Astrocyte (in vitro differentiated cells and primary cell): ENCODE measurements at regions not wholly inside any gene's neighbourhood (a gene's known extent, or its start where the extent isn't known, plus 50 kb on each side); places are given as distances from the start of the nearest gene placed in this dataset.

Source experiments
- EZH2 ChIP-seq: IDR thresholded peaks from 2 replicates; pipeline ENCODE4 v1.6.1; 2012; ENCODE audit warnings: mild to moderate bottlenecking, low read length, inconsistent platforms; ENCODE audit not compliant: insufficient read depth
- TF ChIP-seq, protein P1 (sequence below): IDR thresholded peaks from 2 replicates; pipeline ENCODE4 v1.5.1; 2011; ENCODE audit warnings: low read depth, mild to moderate bottlenecking, inconsistent platforms, low read length, moderate library complexity; ENCODE audit not compliant: insufficient read depth

DNA sequence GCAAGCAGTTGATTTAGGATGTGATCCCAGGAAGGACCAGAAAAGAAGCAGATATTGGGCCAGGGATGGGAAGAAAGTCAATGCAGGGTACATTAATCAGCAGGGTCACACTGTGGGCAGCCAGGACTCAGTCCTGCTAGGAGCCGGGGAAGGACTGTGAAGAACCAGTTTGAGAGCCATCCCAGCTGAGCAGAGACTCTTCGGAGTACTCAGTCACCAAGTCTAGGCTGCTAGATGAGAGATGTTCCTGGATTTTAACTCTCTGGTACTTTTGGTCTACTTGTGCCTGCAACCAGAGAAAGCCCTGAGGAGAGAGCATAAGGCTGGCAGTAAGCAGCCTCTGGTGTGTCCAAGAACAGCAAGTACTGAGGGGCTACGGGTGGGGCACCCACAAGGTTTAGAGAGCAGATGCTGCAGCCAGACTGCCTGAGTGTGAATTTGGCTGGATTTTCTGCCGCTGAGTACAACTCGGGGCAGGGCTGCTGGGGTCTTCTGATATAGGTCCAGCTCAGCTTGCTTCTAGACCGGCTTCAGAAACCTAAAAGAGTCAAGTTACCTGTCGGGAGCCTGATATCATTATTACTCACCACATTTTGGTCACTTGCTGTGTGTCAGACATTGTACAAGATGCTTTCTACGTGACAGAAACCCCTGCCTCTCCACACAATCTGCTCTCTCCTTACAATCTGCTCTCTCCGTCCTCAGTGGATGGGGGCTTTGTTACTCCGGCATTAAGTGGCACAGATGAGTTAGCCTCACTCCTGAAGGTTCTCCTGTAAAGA, 250.2 kb upstream of the GAS1 start:
- TF ChIP-seq, protein P1, sequence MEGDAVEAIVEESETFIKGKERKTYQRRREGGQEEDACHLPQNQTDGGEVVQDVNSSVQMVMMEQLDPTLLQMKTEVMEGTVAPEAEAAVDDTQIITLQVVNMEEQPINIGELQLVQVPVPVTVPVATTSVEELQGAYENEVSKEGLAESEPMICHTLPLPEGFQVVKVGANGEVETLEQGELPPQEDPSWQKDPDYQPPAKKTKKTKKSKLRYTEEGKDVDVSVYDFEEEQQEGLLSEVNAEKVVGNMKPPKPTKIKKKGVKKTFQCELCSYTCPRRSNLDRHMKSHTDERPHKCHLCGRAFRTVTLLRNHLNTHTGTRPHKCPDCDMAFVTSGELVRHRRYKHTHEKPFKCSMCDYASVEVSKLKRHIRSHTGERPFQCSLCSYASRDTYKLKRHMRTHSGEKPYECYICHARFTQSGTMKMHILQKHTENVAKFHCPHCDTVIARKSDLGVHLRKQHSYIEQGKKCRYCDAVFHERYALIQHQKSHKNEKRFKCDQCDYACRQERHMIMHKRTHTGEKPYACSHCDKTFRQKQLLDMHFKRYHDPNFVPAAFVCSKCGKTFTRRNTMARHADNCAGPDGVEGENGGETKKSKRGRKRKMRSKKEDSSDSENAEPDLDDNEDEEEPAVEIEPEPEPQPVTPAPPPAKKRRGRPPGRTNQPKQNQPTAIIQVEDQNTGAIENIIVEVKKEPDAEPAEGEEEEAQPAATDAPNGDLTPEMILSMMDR: no peak
- TF ChIP-seq EZH2: no peak
